NCI-H2029 treated with DMSO at 0.1 percent for 48 hours (cell line): ENCODE measurements at regions not wholly inside any gene's neighbourhood (a gene's known extent, or its start where the extent isn't known, plus 50 kb on each side); places are given as distances from the start of the nearest gene placed in this dataset.
"Not testable (repeated sequence)": the region's sequence is repeated elsewhere in the genome, so short reads cannot be mapped to it uniquely, and the experiment has no call there.

Experiments
- DNase-seq: peaks from one replicate; lab custom pipeline; 2025; lab: John Stamatoyannopoulos, UW

GRCh38 chr13:103537616-103538015 lies 471.4 kb upstream of the SLC10A2 start:
- no peak for DNase-seq

- DNase-seq: no peak
Measured at GRCh38 chr13:103531278-103531677, 465.1 kb upstream of the SLC10A2 start.

GRCh38 chr13:103528437-103528836 lies 462.2 kb upstream of the SLC10A2 start:
- no peak for DNase-seq

- no peak for DNase-seq
Measured at GRCh38 chr13:103525530-103525929, 459.3 kb upstream of the SLC10A2 start.

- no peak for DNase-seq
Measured at GRCh38 chr13:103523858-103524257, 457.6 kb upstream of the SLC10A2 start.

GRCh38 chr13:103521532-103521931 lies 455.3 kb upstream of the SLC10A2 start:
- no peak for DNase-seq

GRCh38 chr13:103517768-103518102 lies 451.5 kb upstream of the SLC10A2 start:
- no peak for DNase-seq

GRCh38 chr13:103517066-103517767 lies 451.0 kb upstream of the SLC10A2 start:
- DNase-seq: no peak

GRCh38 chr13:103516015-103516795 lies 450.0 kb upstream of the SLC10A2 start:
- DNase-seq: no peak

- DNase-seq: no peak
Measured at GRCh38 chr13:103515410-103515809, 449.2 kb upstream of the SLC10A2 start.

- DNase-seq: no peak
Measured at GRCh38 chr13:103514619-103515018, 448.4 kb upstream of the SLC10A2 start.

- DNase-seq: no peak
Measured at GRCh38 chr13:103514188-103514587, 448.0 kb upstream of the SLC10A2 start.

- no peak for DNase-seq
Measured at GRCh38 chr13:103510007-103510535, 443.9 kb upstream of the SLC10A2 start.

GRCh38 chr13:103497404-103497803 lies 431.2 kb upstream of the SLC10A2 start:
- DNase-seq: no peak

- no peak for DNase-seq
Measured at GRCh38 chr13:103487841-103488240, 421.6 kb upstream of the SLC10A2 start.

- DNase-seq: no peak
Measured at GRCh38 chr13:103473081-103473480, 406.9 kb upstream of the SLC10A2 start.

- DNase-seq: no peak
Measured at GRCh38 chr13:103471896-103472295, 405.7 kb upstream of the SLC10A2 start.

- DNase-seq: no peak
Measured at GRCh38 chr13:103469771-103470170, 403.6 kb upstream of the SLC10A2 start.

- no peak for DNase-seq
Measured at GRCh38 chr13:103466761-103467160, 400.5 kb upstream of the SLC10A2 start.

GRCh38 chr13:103460246-103460645 lies 394.0 kb upstream of the SLC10A2 start:
- not testable (repeated sequence) for DNase-seq

- not testable (repeated sequence) for DNase-seq
Measured at GRCh38 chr13:103457050-103457449, 390.8 kb upstream of the SLC10A2 start.

- DNase-seq: no peak
Measured at GRCh38 chr13:103451656-103452055, 385.4 kb upstream of the SLC10A2 start.

GRCh38 chr13:103443604-103444003 lies 377.4 kb upstream of the SLC10A2 start:
- DNase-seq: no peak
